GM19023 (cell line): ENCODE measurements at regions not wholly inside any gene's neighbourhood (a gene's known extent, or its start where the extent isn't known, plus 50 kb on each side); places are given as distances from the start of the nearest gene placed in this dataset.
"Not testable (repeated sequence)": the region's sequence is repeated elsewhere in the genome, so short reads cannot be mapped to it uniquely, and the experiment has no call there.

Experiments used
- ATAC-seq: cut with Tn5 transposase; IDR thresholded peaks from one replicate; pipeline ENCODE4 v1.9.1; 2021; ENCODE audit warnings: mild to moderate bottlenecking, moderate library complexity; ENCODE audit not compliant: unreplicated experiment

- ATAC-seq, result no peak
These were observed 119.1 kb downstream of the PHETA1 start for GRCh38 chr12:111249757-111250156.

- ATAC-seq, result no peak
These were observed 119.9 kb downstream of the PHETA1 start for GRCh38 chr12:111249018-111249370.

- no peak for ATAC-seq
These were observed 120.5 kb downstream of the PHETA1 start for GRCh38 chr12:111248236-111249017.

GRCh38 chr12:111247083-111247783 is 121.7 kb downstream of the PHETA1 start:
- ATAC-seq, result no peak

- no peak for ATAC-seq
These were observed 122.4 kb downstream of the PHETA1 start for GRCh38 chr12:111246477-111247011.

- no peak for ATAC-seq
These were observed 123.0 kb downstream of the PHETA1 start for GRCh38 chr12:111245701-111246476.

GRCh38 chr12:111244673-111245072 is 124.2 kb downstream of the PHETA1 start:
- ATAC-seq, result no peak

- not testable (repeated sequence) for ATAC-seq
These were observed 126.1 kb downstream of the PHETA1 start for GRCh38 chr12:111242817-111243216.

GRCh38 chr12:111242184-111242583 is 126.7 kb downstream of the PHETA1 start:
- no peak for ATAC-seq

GRCh38 chr12:111240374-111240773 is 128.5 kb downstream of the PHETA1 start:
- no peak for ATAC-seq

- ATAC-seq, result no peak
These were observed 129.7 kb downstream of the PHETA1 start for GRCh38 chr12:111239235-111239634.

- no peak for ATAC-seq
These were observed 130.7 kb downstream of the PHETA1 start for GRCh38 chr12:111238075-111238734.

GRCh38 chr12:111234491-111234890 is 134.4 kb downstream of the PHETA1 start:
- ATAC-seq, result not testable (repeated sequence)

- ATAC-seq, result no peak
These were observed 135.1 kb downstream of the PHETA1 start for GRCh38 chr12:111233786-111234185.

GRCh38 chr12:111230649-111231048 is 138.2 kb downstream of the PHETA1 start:
- ATAC-seq, result no peak

GRCh38 chr12:111228916-111229666 is 139.8 kb downstream of the PHETA1 start:
- ATAC-seq, result no peak

GRCh38 chr12:111227476-111228420 is 141.1 kb downstream of the PHETA1 start:
- no peak for ATAC-seq

GRCh38 chr12:111226680-111227079 is 142.2 kb downstream of the PHETA1 start:
- no peak for ATAC-seq

- ATAC-seq, result no peak
These were observed 143.6 kb downstream of the PHETA1 start for GRCh38 chr12:111225307-111225706.
